Mesendoderm (in vitro differentiated cells): ENCODE measurements at regions not wholly inside any gene's neighbourhood (a gene's known extent, or its start where the extent isn't known, plus 50 kb on each side); places are given as distances from the start of the nearest gene placed in this dataset.
A peak's percentile ranks its signal among the peaks of the same experiment; 100 is the strongest.
"Not testable (repeated sequence)": the region's sequence is repeated elsewhere in the genome, so short reads cannot be mapped to it uniquely, and the experiment has no call there.

ENCODE experiments used
- DNase-seq: peaks from one replicate; pipeline ENCODE4 v3.0.0; 2013
- H2AK5ac ChIP-seq: 2 replicates; pipeline ENCODE4 v1.6.1; 2013; ENCODE audit warnings: low read length, inconsistent platforms
- H2BK120ac ChIP-seq: 2 replicates; pipeline ENCODE4 v1.6.1; 2013; ENCODE audit warnings: low read depth, mild to moderate bottlenecking, low read length, moderate library complexity, mixed read lengths
- H2BK15ac ChIP-seq: replicated peaks from 2 replicates; pipeline ENCODE4 v1.6.1; 2013; ENCODE audit warnings: low read depth, mild to moderate bottlenecking, moderate library complexity
- H2BK5ac ChIP-seq: 2 replicates; pipeline ENCODE4 v1.6.1; 2013; ENCODE audit warnings: low read length, inconsistent platforms
- H3K18ac ChIP-seq: 2 replicates; pipeline ENCODE4 v1.6.1; 2013; ENCODE audit warnings: mild to moderate bottlenecking, low read length, mixed read lengths
- H3K23ac ChIP-seq: one replicate; pipeline ENCODE4 v1.6.1; 2013; ENCODE audit warnings: low read length
- H3K27ac ChIP-seq: 2 replicates; pipeline ENCODE4 v1.5.1; 2013; ENCODE audit warnings: low read depth, mild to moderate bottlenecking, inconsistent platforms, low read length, moderate library complexity
- H3K27me3 ChIP-seq: 2 replicates; pipeline ENCODE4 v1.6.1; 2013; ENCODE audit warnings: low read length, control low read depth, mild to moderate bottlenecking, inconsistent platforms; ENCODE audit not compliant: insufficient read depth, poor library complexity
- H3K36me3 ChIP-seq: 2 replicates; pipeline ENCODE4 v1.6.1; 2013; ENCODE audit warnings: low read length, inconsistent platforms; ENCODE audit not compliant: control insufficient read depth, insufficient read depth
- H3K4ac ChIP-seq: one replicate; pipeline ENCODE4 v1.6.1; 2013; ENCODE audit warnings: low read depth, mild to moderate bottlenecking, low read length, moderate library complexity
- H3K4me1 ChIP-seq: 2 replicates; pipeline ENCODE4 v1.6.1; 2013; ENCODE audit warnings: low read depth, low read length, inconsistent platforms; ENCODE audit not compliant: control insufficient read depth
- H3K4me2 ChIP-seq: 2 replicates; pipeline ENCODE4 v1.6.1; 2013; ENCODE audit warnings: low read length
- H3K4me3 ChIP-seq: 2 replicates; pipeline ENCODE4 v1.5.1; 2013; ENCODE audit warnings: mild to moderate bottlenecking, low read length
- H3K56ac ChIP-seq: one replicate; pipeline ENCODE4 v1.6.1; 2013; ENCODE audit warnings: low read length
- H3K79me1 ChIP-seq: 2 replicates; pipeline ENCODE4 v1.6.1; 2013; ENCODE audit warnings: low read length, inconsistent platforms
- H3K79me2 ChIP-seq: 2 replicates; pipeline ENCODE4 v1.6.1; 2013; ENCODE audit warnings: mild to moderate bottlenecking, low read length; ENCODE audit not compliant: control insufficient read depth, insufficient read depth
- H3K9ac ChIP-seq: 2 replicates; pipeline ENCODE4 v1.6.1; 2013; ENCODE audit warnings: low read length, inconsistent platforms
- H4K5ac ChIP-seq: one replicate; pipeline ENCODE4 v1.6.1; 2013; ENCODE audit warnings: low read length
- H4K8ac ChIP-seq: one replicate; pipeline ENCODE4 v1.6.1; 2013; ENCODE audit warnings: low read depth, mild to moderate bottlenecking, control low read depth, low read length, moderate library complexity
- WGBS: extraction: QIAGEN DNeasy Blood & Tissue Kit; methylation state at CpG from one replicate; pipeline ENCODE4 v1.1.7; 2013; ENCODE audit warnings: low lambda C conversion rate, missing lambda C conversion rate; ENCODE audit not compliant: insufficient coverage; ENCODE audit errors: extremely low coverage; 5-methylcytosine and 5-hydroxymethylcytosine counted together

GRCh38 chr7:73205594-73205993 lies 103.0 kb downstream of the NSUN5 start:
- H2BK15ac ChIP-seq, H3K9ac ChIP-seq, H2BK5ac ChIP-seq, H3K56ac ChIP-seq, H3K18ac ChIP-seq, H3K4ac ChIP-seq, H3K27me3 ChIP-seq, H3K4me1 ChIP-seq, H3K4me3 ChIP-seq, H3K36me3 ChIP-seq, H3K23ac ChIP-seq, H3K79me1 ChIP-seq, DNase-seq, H2AK5ac ChIP-seq, H2BK120ac ChIP-seq, H4K8ac ChIP-seq, H4K5ac ChIP-seq, H3K79me2 ChIP-seq, H3K27ac ChIP-seq, H3K4me2 ChIP-seq: not testable (repeated sequence)
- WGBS: no CpG with 5 or more reads among the region's 3 CpGs

- H2BK15ac ChIP-seq, H3K4me3 ChIP-seq, H3K23ac ChIP-seq, H3K79me2 ChIP-seq, H3K18ac ChIP-seq, H3K9ac ChIP-seq, H3K4me2 ChIP-seq, H4K8ac ChIP-seq, H3K56ac ChIP-seq, H3K79me1 ChIP-seq, H2BK120ac ChIP-seq, H3K36me3 ChIP-seq, H3K27me3 ChIP-seq, H4K5ac ChIP-seq, H2BK5ac ChIP-seq, H2AK5ac ChIP-seq, H3K4ac ChIP-seq, H3K4me1 ChIP-seq, H3K27ac ChIP-seq: not testable (repeated sequence)
- no CpG with 5 or more reads among the region's 5 CpGs for WGBS
- DNase-seq: peak; percentile 0
These were observed 103.7 kb downstream of the NSUN5 start for GRCh38 chr7:73204898-73205297.

GRCh38 chr7:73203312-73203711 lies 105.3 kb downstream of the NSUN5 start:
- H2AK5ac ChIP-seq, H3K4me3 ChIP-seq, H3K36me3 ChIP-seq, H3K27me3 ChIP-seq, H3K23ac ChIP-seq, H3K56ac ChIP-seq, H3K79me1 ChIP-seq, H2BK120ac ChIP-seq, H3K4me1 ChIP-seq, H4K5ac ChIP-seq, DNase-seq, H4K8ac ChIP-seq, H3K4ac ChIP-seq, H3K27ac ChIP-seq, H2BK5ac ChIP-seq, H3K18ac ChIP-seq, H2BK15ac ChIP-seq, H3K9ac ChIP-seq, H3K4me2 ChIP-seq, H3K79me2 ChIP-seq: not testable (repeated sequence)
- no CpG with 5 or more reads among the region's 5 CpGs for WGBS

- WGBS: no CpG with 5 or more reads among the region's 9 CpGs
- not testable (repeated sequence) for H2BK15ac ChIP-seq, H3K27me3 ChIP-seq, H3K36me3 ChIP-seq, H4K8ac ChIP-seq, H2BK5ac ChIP-seq, H3K79me1 ChIP-seq, H3K23ac ChIP-seq, H3K4me3 ChIP-seq, H3K79me2 ChIP-seq, H3K4me1 ChIP-seq, H3K18ac ChIP-seq, H3K56ac ChIP-seq, H2AK5ac ChIP-seq, H2BK120ac ChIP-seq, H4K5ac ChIP-seq, H3K9ac ChIP-seq, H3K4ac ChIP-seq, H3K4me2 ChIP-seq, H3K27ac ChIP-seq
- peak; percentile 0 for DNase-seq
These were observed 107.4 kb downstream of the NSUN5 start for GRCh38 chr7:73201264-73201663.

DNA sequence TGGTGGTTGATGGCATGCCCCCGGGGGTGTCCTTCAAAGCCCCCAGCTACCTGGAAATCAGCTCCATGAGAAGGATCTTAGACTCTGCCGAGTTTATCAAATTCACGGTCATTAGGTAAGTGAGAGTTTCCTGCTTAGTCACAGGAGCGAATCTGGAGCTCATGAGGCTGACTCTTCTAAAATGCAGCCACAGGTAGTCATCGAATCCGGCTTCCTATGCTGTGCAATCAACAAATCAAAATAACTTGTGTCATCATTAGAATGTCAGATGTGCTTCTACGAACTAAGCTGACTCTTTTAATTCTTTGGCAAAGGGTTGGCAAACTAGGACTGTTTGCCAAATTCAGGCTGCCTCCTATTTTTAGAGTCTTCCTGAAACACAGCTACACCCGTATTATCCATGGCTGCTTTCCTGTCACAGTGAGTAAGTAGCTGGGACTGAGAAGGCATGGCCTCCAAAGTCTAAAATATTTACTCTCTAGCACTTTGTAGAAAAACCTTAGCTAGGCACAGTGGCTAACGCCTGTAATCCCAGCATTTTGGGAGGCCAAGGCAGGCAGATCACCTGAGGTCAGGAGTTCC lies 108.0 kb downstream of the NSUN5 start:
- not testable (repeated sequence) for H2BK5ac ChIP-seq, H3K18ac ChIP-seq, H3K4me2 ChIP-seq, H3K79me1 ChIP-seq, H3K9ac ChIP-seq, DNase-seq, H3K4me1 ChIP-seq, H3K56ac ChIP-seq, H3K4me3 ChIP-seq, H2BK15ac ChIP-seq, H4K5ac ChIP-seq, H3K36me3 ChIP-seq, H3K27me3 ChIP-seq, H2BK120ac ChIP-seq, H3K79me2 ChIP-seq, H3K4ac ChIP-seq, H4K8ac ChIP-seq, H3K23ac ChIP-seq, H2AK5ac ChIP-seq, H3K27ac ChIP-seq
- WGBS: no CpG with 5 or more reads among the region's 9 CpGs

DNA sequence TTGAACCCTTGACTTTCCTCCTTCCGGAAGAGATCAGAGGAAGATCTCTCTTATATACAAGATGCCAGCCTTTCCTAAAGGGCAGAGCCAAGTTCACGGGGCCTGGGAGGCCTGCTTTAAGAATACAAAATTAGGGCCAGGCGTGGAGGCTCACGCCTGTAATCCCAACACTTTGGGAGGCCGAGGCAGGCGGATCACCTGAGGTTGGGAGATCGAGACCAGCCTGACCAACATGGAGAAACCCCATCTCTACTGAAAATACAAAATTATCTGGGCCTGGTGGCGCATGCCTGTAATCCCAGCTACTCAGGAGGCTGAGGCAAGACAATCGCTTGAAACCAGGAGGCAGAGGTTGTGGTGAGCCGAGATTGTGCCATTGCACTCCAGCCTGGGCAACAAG lies 108.2 kb upstream of the SPDYE9 start:
- not testable (repeated sequence) for H3K79me1 ChIP-seq, DNase-seq, H3K36me3 ChIP-seq, H3K4me2 ChIP-seq, H3K56ac ChIP-seq, H3K9ac ChIP-seq, H4K5ac ChIP-seq, H3K27me3 ChIP-seq, H3K4me1 ChIP-seq, H2BK15ac ChIP-seq, H3K4me3 ChIP-seq, H3K23ac ChIP-seq, H4K8ac ChIP-seq, H2BK120ac ChIP-seq, H2AK5ac ChIP-seq, H2BK5ac ChIP-seq, H3K18ac ChIP-seq, H3K79me2 ChIP-seq, H3K27ac ChIP-seq, H3K4ac ChIP-seq
- whole genome bisulfite sequencing: no CpG with 5 or more reads among the region's 10 CpGs
